Activated T-cell treated with anti-CD3 and anti-CD28 coated beads, Interleukin-2, amount 50 U/mL, for 24 hours (primary cell): ENCODE measurements at regions not wholly inside any gene's neighbourhood (a gene's known extent, or its start where the extent isn't known, plus 50 kb on each side); places are given as distances from the start of the nearest gene placed in this dataset.
"Not testable (repeated sequence)": the region's sequence is repeated elsewhere in the genome, so short reads cannot be mapped to it uniquely, and the experiment has no call there.

ENCODE experiments used
- DNase-seq: peaks from one replicate; pipeline ENCODE4 v3.0.0-alpha.2; 2020
- H3K27ac Mint-ChIP-seq: 2 replicates; pipeline ENCODE4 v1.8.0; 2020; ENCODE audit warnings: mild to moderate bottlenecking, mixed read lengths
- H3K27me3 Mint-ChIP-seq: 2 replicates; pipeline ENCODE4 v1.8.0; 2020; ENCODE audit warnings: mixed read lengths
- H3K36me3 Mint-ChIP-seq: 2 replicates; pipeline ENCODE4 v1.8.0; 2020; ENCODE audit warnings: low read depth, mixed read lengths
- H3K4me1 Mint-ChIP-seq: 2 replicates; pipeline ENCODE4 v1.8.0; 2020; ENCODE audit warnings: low read depth, mixed read lengths
- H3K4me3 Mint-ChIP-seq: 2 replicates; pipeline ENCODE4 v1.8.0; 2020; ENCODE audit warnings: mild to moderate bottlenecking, moderate library complexity, mixed read lengths
- H3K9me3 Mint-ChIP-seq: 2 replicates; pipeline ENCODE4 v1.8.0; 2020; ENCODE audit warnings: mixed read lengths

- no peak for DNase-seq
- Mint-ChIP-seq H3K9me3 (peaks cover 6% of the 10 kb centered on the region), H3K4me1 (no peaks in the 10 kb centered on the region), H3K36me3 (no peaks in the 10 kb centered on the region), H3K27ac (no peak overlapping the region), H3K27me3 (no peaks in the 10 kb centered on the region), H3K4me3 (no peak overlapping the region)
Measured at GRCh38 chr12:87575906-87576305, 453.3 kb downstream of the C12orf50 start.

DNA sequence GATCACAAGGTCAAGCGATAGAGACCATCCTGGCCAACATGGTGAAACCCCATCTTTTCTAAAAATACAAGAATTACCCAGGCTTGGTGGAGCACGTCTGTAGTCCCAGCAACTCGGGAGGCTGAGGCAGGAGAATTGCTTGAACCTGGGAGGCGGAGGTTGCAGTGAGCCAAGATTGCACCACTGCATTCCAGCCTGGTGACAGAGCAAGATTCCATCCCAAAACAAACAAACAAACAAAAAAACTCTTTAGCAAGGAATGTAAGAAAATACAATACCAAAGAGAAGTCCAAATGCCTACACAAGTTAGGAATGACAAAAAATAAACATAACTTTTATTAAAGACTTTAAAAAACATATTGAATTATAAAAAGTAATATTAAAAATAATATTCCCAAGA lies 462.3 kb downstream of the C12orf50 start:
- H3K4me3 Mint-ChIP-seq, H3K27me3 Mint-ChIP-seq, H3K27ac Mint-ChIP-seq: not testable (repeated sequence)

DNA sequence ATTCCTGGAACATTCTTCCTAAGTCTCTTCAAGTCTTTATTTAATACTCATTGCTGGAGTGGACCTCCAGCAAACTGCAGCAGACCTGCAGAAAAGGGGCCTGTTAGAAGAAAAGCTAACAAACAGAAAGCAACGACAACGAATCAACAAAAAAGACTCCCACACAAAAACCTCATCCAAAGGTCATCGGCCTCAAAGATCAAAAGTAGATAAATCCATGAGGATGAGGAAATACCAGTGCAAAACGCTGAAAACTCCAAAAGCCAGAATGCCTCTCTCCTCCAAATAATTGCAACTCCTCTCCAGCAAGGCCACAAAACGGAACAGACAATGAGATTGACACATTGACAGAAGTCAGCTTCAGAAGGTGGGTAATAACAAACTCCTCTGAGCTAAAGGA lies 472.2 kb downstream of the C12orf50 start:
- Mint-ChIP-seq H3K36me3 (no peaks in the 10 kb centered on the region), H3K4me1 (no peaks in the 10 kb centered on the region), H3K27ac (no peak overlapping the region), H3K9me3 (peaks cover 11% of the 10 kb centered on the region), H3K27me3 (no peaks in the 10 kb centered on the region), H3K4me3 (no peak overlapping the region)
- no peak for DNase-seq

More for the DNA sequence above, 462.3 kb downstream of the C12orf50 start:
- not testable (repeated sequence) for H3K4me1 Mint-ChIP-seq, H3K36me3 Mint-ChIP-seq, H3K9me3 Mint-ChIP-seq, DNase-seq

- not testable (repeated sequence) for H3K27me3 Mint-ChIP-seq, H3K9me3 Mint-ChIP-seq, DNase-seq, H3K4me1 Mint-ChIP-seq, H3K4me3 Mint-ChIP-seq, H3K36me3 Mint-ChIP-seq, H3K27ac Mint-ChIP-seq
Measured at GRCh38 chr12:87531213-87531612, 498.0 kb downstream of the C12orf50 start.

- H3K9me3 Mint-ChIP-seq: peaks cover 9% of the 10 kb centered on the region
- no peaks in the 10 kb centered on the region for H3K36me3 Mint-ChIP-seq
- DNase-seq: no peak
- H3K27ac Mint-ChIP-seq: no peak overlapping the region
- no peaks in the 10 kb centered on the region for H3K4me1 Mint-ChIP-seq
- H3K27me3 Mint-ChIP-seq: no peaks in the 10 kb centered on the region
- no peak overlapping the region for H3K4me3 Mint-ChIP-seq
Measured at GRCh38 chr12:87529413-87529812, 499.8 kb downstream of the C12orf50 start.

- DNase-seq: no peak
- Mint-ChIP-seq H3K27me3 (no peaks in the 10 kb centered on the region), H3K9me3 (peaks cover 8% of the 10 kb centered on the region), H3K4me1 (no peaks in the 10 kb centered on the region), H3K27ac (no peak overlapping the region), H3K36me3 (no peaks in the 10 kb centered on the region), H3K4me3 (no peak overlapping the region)
Measured at GRCh38 chr12:87520968-87521367, 508.2 kb downstream of the C12orf50 start.

GRCh38 chr12:87518481-87518880 lies 510.7 kb downstream of the C12orf50 start:
- H3K27me3 Mint-ChIP-seq: no peaks in the 10 kb centered on the region
- no peak for DNase-seq
- no peaks in the 10 kb centered on the region for H3K4me1 Mint-ChIP-seq
- peaks cover 6% of the 10 kb centered on the region for H3K9me3 Mint-ChIP-seq
- no peaks in the 10 kb centered on the region for H3K36me3 Mint-ChIP-seq
- H3K4me3 Mint-ChIP-seq: no peak overlapping the region
- no peak overlapping the region for H3K27ac Mint-ChIP-seq

DNA sequence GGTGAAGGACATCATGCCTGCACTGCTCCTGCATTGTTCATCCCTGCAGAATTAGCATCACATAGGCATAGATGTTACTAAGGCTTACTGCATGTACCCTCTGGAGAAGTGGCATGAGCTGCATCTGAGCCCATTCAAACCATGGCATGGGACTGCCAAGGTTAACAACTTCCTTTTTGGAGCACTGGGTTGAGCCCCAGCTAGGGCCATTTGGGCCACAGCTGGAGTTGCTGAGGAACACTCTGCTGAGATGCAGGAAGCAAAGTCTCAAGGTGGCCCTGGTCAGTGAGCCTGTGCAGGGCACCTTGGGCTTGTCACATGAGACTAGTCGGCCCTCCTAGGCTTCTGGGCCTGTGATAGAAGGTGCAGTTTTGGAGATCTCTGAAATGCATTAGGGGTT lies 511.2 kb downstream of the C12orf50 start:
- H3K27ac Mint-ChIP-seq: no peak overlapping the region
- H3K27me3 Mint-ChIP-seq: no peaks in the 10 kb centered on the region
- H3K4me1 Mint-ChIP-seq: no peaks in the 10 kb centered on the region
- H3K9me3 Mint-ChIP-seq: peaks cover 3% of the 10 kb centered on the region
- DNase-seq: no peak
- no peaks in the 10 kb centered on the region for H3K36me3 Mint-ChIP-seq
- H3K4me3 Mint-ChIP-seq: no peak overlapping the region

GRCh38 chr12:87513536-87514280 lies 515.5 kb downstream of the C12orf50 start:
- H3K4me3 Mint-ChIP-seq: no peak overlapping the region
- no peak overlapping the region for H3K27ac Mint-ChIP-seq
- H3K4me1 Mint-ChIP-seq: no peaks in the 10 kb centered on the region
- H3K27me3 Mint-ChIP-seq: no peaks in the 10 kb centered on the region
- no peak for DNase-seq
- H3K36me3 Mint-ChIP-seq: no peaks in the 10 kb centered on the region
- H3K9me3 Mint-ChIP-seq: peaks cover 4% of the 10 kb centered on the region

GRCh38 chr12:87511371-87511770 lies 517.8 kb downstream of the C12orf50 start:
- no peaks in the 10 kb centered on the region for H3K36me3 Mint-ChIP-seq
- no peaks in the 10 kb centered on the region for H3K27me3 Mint-ChIP-seq
- no peak overlapping the region for H3K27ac Mint-ChIP-seq
- DNase-seq: no peak
- no peak overlapping the region for H3K4me3 Mint-ChIP-seq
- peaks cover 4% of the 10 kb centered on the region for H3K9me3 Mint-ChIP-seq
- H3K4me1 Mint-ChIP-seq: no peaks in the 10 kb centered on the region

GRCh38 chr12:87509237-87509820 lies 519.9 kb downstream of the C12orf50 start:
- no peaks in the 10 kb centered on the region for H3K4me1 Mint-ChIP-seq
- H3K36me3 Mint-ChIP-seq: no peaks in the 10 kb centered on the region
- H3K27me3 Mint-ChIP-seq: no peaks in the 10 kb centered on the region
- no peak overlapping the region for H3K4me3 Mint-ChIP-seq
- H3K27ac Mint-ChIP-seq: no peak overlapping the region
- H3K9me3 Mint-ChIP-seq: peaks cover 4% of the 10 kb centered on the region
- DNase-seq: no peak

GRCh38 chr12:87491598-87491997 lies 537.6 kb downstream of the C12orf50 start:
- Mint-ChIP-seq H3K36me3 (no peaks in the 10 kb centered on the region), H3K4me3 (no peak overlapping the region), H3K27me3 (no peaks in the 10 kb centered on the region)

GRCh38 chr12:87491089-87491488 lies 538.1 kb downstream of the C12orf50 start:
- no peak overlapping the region for H3K4me3 Mint-ChIP-seq
- H3K4me1 Mint-ChIP-seq: no peaks in the 10 kb centered on the region
- peaks cover 2% of the 10 kb centered on the region for H3K9me3 Mint-ChIP-seq
- DNase-seq: no peak
- no peaks in the 10 kb centered on the region for H3K36me3 Mint-ChIP-seq
- H3K27ac Mint-ChIP-seq: no peak overlapping the region
- H3K27me3 Mint-ChIP-seq: no peaks in the 10 kb centered on the region

More at GRCh38 chr12:87491598-87491997, 537.6 kb downstream of the C12orf50 start:
- peaks cover 2% of the 10 kb centered on the region for H3K9me3 Mint-ChIP-seq
- no peak for DNase-seq
- no peaks in the 10 kb centered on the region for H3K4me1 Mint-ChIP-seq
- H3K27ac Mint-ChIP-seq: no peak overlapping the region

GRCh38 chr12:87469295-87469694 lies 559.9 kb downstream of the C12orf50 start:
- Mint-ChIP-seq H3K36me3 (no peaks in the 10 kb centered on the region), H3K9me3 (peaks cover 3% of the 10 kb centered on the region), H3K4me1 (no peaks in the 10 kb centered on the region), H3K4me3 (no peak overlapping the region), H3K27me3 (no peaks in the 10 kb centered on the region), H3K27ac (no peak overlapping the region)
- no peak for DNase-seq

DNA sequence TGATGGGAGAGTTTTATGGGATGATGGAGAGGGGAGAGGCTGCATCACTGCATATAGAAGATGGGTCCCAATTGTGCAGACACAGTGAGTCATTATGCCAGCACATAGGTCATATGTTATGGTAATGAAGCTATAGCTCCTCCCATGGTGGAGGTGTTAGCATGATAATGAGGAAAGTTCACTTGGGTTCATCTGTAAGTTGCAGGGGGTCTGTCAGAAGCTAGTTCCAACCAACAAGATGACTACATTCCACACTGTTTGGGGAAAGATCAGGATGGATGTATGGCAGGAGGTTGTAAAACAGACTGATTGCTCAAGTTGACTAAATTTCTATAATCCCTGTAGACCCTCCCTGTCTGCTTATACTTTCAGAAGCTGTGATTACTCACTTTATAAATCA lies 561.3 kb downstream of the C12orf50 start:
- Mint-ChIP-seq H3K4me1 (no peaks in the 10 kb centered on the region), H3K27ac (no peak overlapping the region), H3K36me3 (no peaks in the 10 kb centered on the region), H3K9me3 (peaks cover 3% of the 10 kb centered on the region), H3K4me3 (no peak overlapping the region), H3K27me3 (no peaks in the 10 kb centered on the region)
- no peak for DNase-seq
